K562 (cell line): ENCODE measurements at regions not wholly inside any gene's neighbourhood (a gene's known extent, or its start where the extent isn't known, plus 50 kb on each side); places are given as distances from the start of the nearest gene placed in this dataset.

Experiments
- ATAC-seq: fragments of 200-7000 bp; cut with Tn5 transposase; 3 replicates; pipeline ENCODE4 v1.9.1; 2020; ENCODE audit warnings: moderate library complexity
- BruUV-seq: library from RNA; stranded (reverse); fragments of 400-500 nt; replicated peaks from 2 replicates; lab custom pipeline; 2021; lab: Mats Ljungman, UMichigan
- CTCF ChIA-PET: fragments of 300-600 bp; formaldehyde crosslinking; extraction: SDS; loops from one replicate; lab custom pipeline; 2021; ENCODE audit warnings: low intra/inter-chr PET ratio; lab: Yijun Ruan, JAX
- POLR2A ChIA-PET: fragments of 300-600, 350-650 bp; sonication (Branson Sonifier 250); formaldehyde crosslinking; extraction: SDS; loops from one replicate; lab custom pipeline; 2021; ENCODE audit warnings: antibody characterized with exemption, inconsistent platforms; lab: Yijun Ruan, JAX
- DNase-seq, 4 experiments: peaks; one replicate each; pipeline versions ENCODE4 v3.0.0 to v3.0.0-alpha.2; 2011 to 2018; ENCODE audit warnings: low spot score in 3 of 4, mixed read lengths in 3 of 4; ENCODE audit errors: extremely low read depth in 1 of 4
- FAIRE-seq: peaks from 2 replicates; lab custom pipeline; 2011; peaks lifted over from hg19 to GRCh38; lab: Jason Lieb, UNC
- H2AFZ ChIP-seq: 2 replicates; pipeline ENCODE4 v1.6.0; 2011; ENCODE audit warnings: low read depth, low read length, control low read depth, inconsistent platforms
- H3K27ac ChIP-seq: fragments of 200-600 bp; 3 replicates; pipeline ENCODE4 v1.8.0; 2011; ENCODE audit warnings: low read depth, mild to moderate bottlenecking, control low read depth, inconsistent platforms, low read length, moderate library complexity, mixed read lengths; ENCODE audit errors: extremely low read depth
- H3K27me3 ChIP-seq, 2 experiments: fragments of 300-600 bp in 1 of 2; 2 replicates in 1 of 2; 3 replicates in 1 of 2; pipeline versions ENCODE4 v1.6.0 to v1.8.0; 2011; ENCODE audit warnings: inconsistent platforms in 2 of 2, low read length in 2 of 2, mild to moderate bottlenecking in 1 of 2, mixed read lengths in 1 of 2, moderate library complexity in 1 of 2; ENCODE audit not compliant: control insufficient read depth in 2 of 2, insufficient read depth in 2 of 2
- H3K36me3 ChIP-seq: fragments of 300-600 bp; 3 replicates; pipeline ENCODE4 v1.8.0; 2011; ENCODE audit warnings: mild to moderate bottlenecking, low read length, inconsistent platforms; ENCODE audit not compliant: control insufficient read depth, insufficient read depth
- H3K4me1 ChIP-seq, 2 experiments: fragments of 200-600 bp in 1 of 2; replicated peaks in 1 of 2; 2 replicates in 1 of 2; 3 replicates in 1 of 2; pipeline versions ENCODE4 v1.5.1 to v1.8.0; 2011; ENCODE audit warnings: inconsistent platforms in 2 of 2, low read length in 2 of 2, mild to moderate bottlenecking in 1 of 2, mixed read lengths in 1 of 2, moderate library complexity in 1 of 2; ENCODE audit not compliant: control insufficient read depth in 2 of 2, insufficient read depth in 2 of 2
- H3K4me2 ChIP-seq: 2 replicates; pipeline ENCODE4 v1.6.1; 2011; ENCODE audit warnings: low read length, control low read depth, inconsistent platforms, mixed read lengths; ENCODE audit not compliant: insufficient read depth
- H3K4me3 ChIP-seq: fragments of 200-600 bp; sonication (generic), shearing (Covaris generic); 2 replicates; pipeline ENCODE4 v1.5.1; 2016; ENCODE audit warnings: control low read depth, inconsistent platforms
- H3K79me2 ChIP-seq: fragments of 200-600 bp; 3 replicates; pipeline ENCODE4 v1.8.0; 2011; ENCODE audit warnings: low read length, inconsistent platforms; ENCODE audit not compliant: control insufficient read depth, insufficient read depth
- H3K9ac ChIP-seq, 2 experiments: 2 replicates each; pipeline versions ENCODE4 v1.6.0 to v1.6.1; 2011; ENCODE audit warnings: low read depth in 2 of 2, low read length in 2 of 2, control low read depth in 1 of 2, inconsistent platforms in 1 of 2, mild to moderate bottlenecking in 1 of 2, mixed read lengths in 1 of 2; ENCODE audit not compliant: insufficient read depth in 1 of 2
- H3K9me1 ChIP-seq: one replicate; pipeline ENCODE4 v1.6.0; 2011; ENCODE audit warnings: inconsistent platforms, mild to moderate bottlenecking, low read length, moderate library complexity; ENCODE audit not compliant: control insufficient read depth, insufficient read depth
- H3K9me3 ChIP-seq: replicated peaks from 2 replicates; pipeline ENCODE4 v1.5.1; 2011; ENCODE audit warnings: low read depth, low read length, inconsistent platforms; ENCODE audit not compliant: control insufficient read depth, insufficient read depth
- H4K20me1 ChIP-seq: replicated peaks from 2 replicates; pipeline ENCODE4 v1.6.1; 2011; ENCODE audit warnings: low read length, inconsistent platforms, mixed read lengths; ENCODE audit not compliant: control insufficient read depth, insufficient read depth
- DIDO1 ChIP-seq: fragments of 450-650 bp; IDR thresholded peaks from 2 replicates; pipeline ENCODE4 v1.6.1; 2016; ENCODE audit warnings: low read depth, missing biosample characterization, missing genetic modification characterization
- GABPA ChIP-seq: fragments of 200-800 bp; sonication (Bioruptor generic); conservative IDR thresholded peaks from 2 replicates; pipeline ENCODE4 v1.6.1; 2016; ENCODE audit warnings: low read depth, missing genetic modification characterization, missing compliant biosample characterization
- GTF2A2 ChIP-seq: IDR thresholded peaks from 2 replicates; pipeline ENCODE4 v1.6.1; 2016; ENCODE audit warnings: mild to moderate bottlenecking, missing genetic modification characterization, missing compliant biosample characterization
- HDAC3 ChIP-seq: fragments of 450-650 bp; IDR thresholded peaks from 2 replicates; pipeline ENCODE4 v1.6.1; 2018; ENCODE audit warnings: borderline replicate concordance, mild to moderate bottlenecking, moderate library complexity; ENCODE audit not compliant: partially characterized antibody
- POLR3G ChIP-seq: IDR thresholded peaks from 2 replicates; pipeline ENCODE4 v1.6.1; 2011; ENCODE audit not compliant: insufficient read length, insufficient replicate concordance; ENCODE audit errors: extremely low read depth
- PRPF4 ChIP-seq: fragments of 200-400 bp; formaldehyde crosslinking; IDR thresholded peaks from one replicate; pipeline ENCODE4 v1.6.1; 2017; ENCODE audit warnings: low read length, low read depth, mild to moderate bottlenecking; ENCODE audit not compliant: insufficient read depth, poor library complexity, severe bottlenecking
- SUPT5H ChIP-seq: fragments of 450-650 bp; IDR thresholded peaks from 2 replicates; pipeline ENCODE4 v1.6.1; 2016
- TARDBP ChIP-seq: fragments of 450-650 bp; IDR thresholded peaks from 2 replicates; pipeline ENCODE4 v1.6.1; 2016
- THAP12 ChIP-seq: fragments of 250-450 bp; sonication (Bioruptor Pico); IDR thresholded peaks from 2 replicates; pipeline ENCODE4 v1.9.0; 2021; ENCODE audit warnings: mild to moderate bottlenecking, inconsistent platforms
- ZNF134 ChIP-seq: fragments of 250-450 bp; sonication (Bioruptor Pico); conservative IDR thresholded peaks from 2 replicates; pipeline ENCODE4 v1.4.0; 2020
- ZNF263 ChIP-seq: sonication (generic); formaldehyde crosslinking; IDR thresholded peaks from 2 replicates; pipeline ENCODE4 v1.8.0; 2022; ENCODE audit warnings: mild to moderate bottlenecking, missing genetic modification reagents, borderline replicate concordance
- ZNF445 ChIP-seq: fragments of 250-450 bp; sonication (Bioruptor Pico); IDR thresholded peaks from 2 replicates; pipeline ENCODE4 v1.4.0; 2020; ENCODE audit warnings: low read depth, mild to moderate bottlenecking, moderate library complexity
- in situ Hi-C: fragments of 300-500 bp; cut with MboI; formaldehyde crosslinking; loops from 4 replicates; pipeline ENCODE4 v1.15.0; 2018; ENCODE audit warnings: inconsistent platforms, mixed read lengths
- intact Hi-C: fragments of 100-400 bp; cut with micrococcal nuclease; formaldehyde crosslinking; loops from 2 replicates; pipeline ENCODE4 v1.14.2; 2022
- TF ChIP-seq, protein P1 (sequence below): fragments of 450-650 bp; formaldehyde crosslinking; IDR thresholded peaks from 2 replicates; pipeline ENCODE4 v1.4.0; 2022; ENCODE audit warnings: missing genetic modification characterization
- TF ChIP-seq, protein P2 (sequence below): fragments of 250-450 bp; sonication (Bioruptor Pico); IDR thresholded peaks from 2 replicates; pipeline ENCODE4 v1.6.1; 2021; ENCODE audit warnings: mild to moderate bottlenecking
- TF ChIP-seq, protein P3 (sequence below): fragments of 250-450 bp; sonication (Bioruptor Pico); IDR thresholded peaks from 2 replicates; pipeline ENCODE4 v1.5.0; 2020; ENCODE audit warnings: mild to moderate bottlenecking

- intact Hi-C loops (no loop called here), in situ Hi-C loops (no loop called here)
- Histone ChIP-seq H2AFZ (no peak overlapping the region), H3K27ac (no peak overlapping the region), H3K36me3 (no peaks in the 10 kb centered on the region), H3K79me2 (no peaks in the 10 kb centered on the region), H3K4me1 (no peaks in the 10 kb centered on the region), H3K4me2 (no peak overlapping the region), H3K27me3 (no peaks in the 10 kb centered on the region), H4K20me1 (no peaks in the 10 kb centered on the region), H3K9me3 (no peaks in the 10 kb centered on the region), H3K9me1 (no peaks in the 10 kb centered on the region), H3K4me3 (no peak overlapping the region), H3K9ac (no peak overlapping the region)
- DNase-seq (no peak), ATAC-seq (no peak), FAIRE-seq (no peak)
- POLR2A ChIA-PET, result no interaction called here
- CTCF ChIA-PET, result no interaction called here
- no TSS peak for BruUV-seq
- TF ChIP-seq DIDO1 (tag) (no peak), HDAC3 (no peak), PRPF4 (no peak), ZNF445 (CRISPR knock-in tag) (no peak), TARDBP (no peak), ZNF134 (CRISPR knock-in tag) (no peak), SUPT5H (no peak), ZNF263 (CRISPR knock-in tag) (no peak), POLR3G (no peak), GTF2A2 (tag) (no peak), GABPA (tag) (no peak), THAP12 (no peak)
- TF ChIP-seq, protein P1, sequence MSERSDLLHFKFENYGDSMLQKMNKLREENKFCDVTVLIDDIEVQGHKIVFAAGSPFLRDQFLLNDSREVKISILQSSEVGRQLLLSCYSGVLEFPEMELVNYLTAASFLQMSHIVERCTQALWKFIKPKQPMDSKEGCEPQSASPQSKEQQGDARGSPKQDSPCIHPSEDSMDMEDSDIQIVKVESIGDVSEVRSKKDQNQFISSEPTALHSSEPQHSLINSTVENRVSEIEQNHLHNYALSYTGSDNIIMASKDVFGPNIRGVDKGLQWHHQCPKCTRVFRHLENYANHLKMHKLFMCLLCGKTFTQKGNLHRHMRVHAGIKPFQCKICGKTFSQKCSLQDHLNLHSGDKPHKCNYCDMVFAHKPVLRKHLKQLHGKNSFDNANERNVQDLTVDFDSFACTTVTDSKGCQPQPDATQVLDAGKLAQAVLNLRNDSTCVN (CRISPR knock-in tag), result no peak
- TF ChIP-seq, protein P2, sequence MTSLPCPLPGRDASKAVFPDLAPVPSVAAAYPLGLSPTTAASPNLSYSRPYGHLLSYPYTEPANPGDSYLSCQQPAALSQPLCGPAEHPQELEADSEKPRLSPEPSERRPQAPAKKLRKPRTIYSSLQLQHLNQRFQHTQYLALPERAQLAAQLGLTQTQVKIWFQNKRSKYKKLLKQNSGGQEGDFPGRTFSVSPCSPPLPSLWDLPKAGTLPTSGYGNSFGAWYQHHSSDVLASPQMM (CRISPR knock-in tag), result no peak
- TF ChIP-seq, protein P3, sequence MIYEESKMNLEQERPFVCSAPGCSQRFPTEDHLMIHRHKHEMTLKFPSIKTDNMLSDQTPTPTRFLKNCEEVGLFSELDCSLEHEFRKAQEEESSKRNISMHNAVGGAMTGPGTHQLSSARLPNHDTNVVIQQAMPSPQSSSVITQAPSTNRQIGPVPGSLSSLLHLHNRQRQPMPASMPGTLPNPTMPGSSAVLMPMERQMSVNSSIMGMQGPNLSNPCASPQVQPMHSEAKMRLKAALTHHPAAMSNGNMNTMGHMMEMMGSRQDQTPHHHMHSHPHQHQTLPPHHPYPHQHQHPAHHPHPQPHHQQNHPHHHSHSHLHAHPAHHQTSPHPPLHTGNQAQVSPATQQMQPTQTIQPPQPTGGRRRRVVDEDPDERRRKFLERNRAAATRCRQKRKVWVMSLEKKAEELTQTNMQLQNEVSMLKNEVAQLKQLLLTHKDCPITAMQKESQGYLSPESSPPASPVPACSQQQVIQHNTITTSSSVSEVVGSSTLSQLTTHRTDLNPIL (CRISPR knock-in tag), result no peak
Measured at GRCh38 chrX:7262551-7262950, 114.6 kb upstream of the PUDP start.
